HEK293T (cell line): ENCODE measurements at regions not wholly inside any gene's neighbourhood (a gene's known extent, or its start where the extent isn't known, plus 50 kb on each side); places are given as distances from the start of the nearest gene placed in this dataset.

Experiments used
- CTBP1 ChIP-seq: fragments of 450-650 bp; IDR thresholded peaks from 2 replicates; pipeline ENCODE4 v1.6.1; 2016; ENCODE audit warnings: borderline replicate concordance
- HDGF ChIP-seq: fragments of 450-650 bp; IDR thresholded peaks from 2 replicates; pipeline ENCODE4 v1.6.1; 2017; ENCODE audit warnings: antibody characterized with exemption, borderline replicate concordance

- no peak for TF ChIP-seq HDGF
- no peak for TF ChIP-seq CTBP1
Measured at GRCh38 chr9:3125602-3126405, 281.9 kb upstream of the PUM3 start.
